ENCODE measurements at regions not wholly inside any gene's neighbourhood (a gene's known extent, or its start where the extent isn't known, plus 50 kb on each side); places are given as distances from the start of the nearest gene placed in this dataset.
A peak's percentile ranks its signal among the peaks of the same experiment; 100 is the strongest.

DNA sequence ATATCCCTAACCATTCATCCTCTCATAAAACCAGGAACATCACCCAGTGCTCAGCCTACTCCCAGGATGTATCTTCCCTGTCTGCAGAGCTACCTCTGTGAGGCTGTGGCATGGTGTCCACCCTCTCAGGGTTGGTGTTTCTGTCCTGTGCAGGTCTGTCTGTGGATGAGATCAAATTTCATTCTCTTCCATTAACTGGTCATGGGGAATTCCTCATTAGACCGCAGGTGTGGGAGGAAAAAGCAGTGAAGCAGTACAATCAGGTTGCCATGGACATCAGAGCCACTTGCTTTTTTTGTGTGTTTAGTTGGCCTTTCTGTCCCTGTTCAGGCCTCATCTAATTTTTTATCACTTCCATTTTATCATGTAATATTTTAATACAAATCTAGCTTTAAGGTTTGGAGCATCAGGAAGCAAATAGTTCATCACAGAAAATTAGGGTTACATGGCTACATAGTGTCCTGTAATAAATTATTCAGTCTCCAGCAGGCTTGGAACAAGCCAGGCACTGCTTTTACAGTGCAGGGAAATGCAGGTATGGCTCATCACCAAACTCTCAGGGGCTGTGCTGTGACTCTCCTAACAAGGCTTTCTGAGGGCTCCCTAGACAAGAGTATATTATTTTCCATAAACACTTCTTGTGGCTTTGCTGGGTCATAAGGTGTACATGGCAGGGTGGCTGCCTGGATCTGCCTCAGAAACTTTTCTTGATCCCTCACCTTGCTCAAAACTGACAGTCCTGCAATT, 594.9 kb upstream of the IGFBP3 start:
- H3K27me3 ChIP-seq (ENCODE audit: control insufficient read depth, insufficient read depth, low read length) = no peaks in the 10 kb centered on the region
- H3K4me1 ChIP-seq (ENCODE audit: control insufficient read depth in 2 of 3, insufficient read depth in 2 of 3, low read depth in 1 of 3, low read length in 3 of 3) = peaks cover 0 to 4% (median 0%) of the 10 kb centered on the region in 3 donors
- no peaks in the 10 kb centered on the region for H3K9me3 ChIP-seq (ENCODE audit: control insufficient read depth in 2 of 3, insufficient read depth in 1 of 3, low read length in 3 of 3)
- intact Hi-C loops (cut with DNase I) = no loop called here
- TF ChIP-seq, protein P1, sequence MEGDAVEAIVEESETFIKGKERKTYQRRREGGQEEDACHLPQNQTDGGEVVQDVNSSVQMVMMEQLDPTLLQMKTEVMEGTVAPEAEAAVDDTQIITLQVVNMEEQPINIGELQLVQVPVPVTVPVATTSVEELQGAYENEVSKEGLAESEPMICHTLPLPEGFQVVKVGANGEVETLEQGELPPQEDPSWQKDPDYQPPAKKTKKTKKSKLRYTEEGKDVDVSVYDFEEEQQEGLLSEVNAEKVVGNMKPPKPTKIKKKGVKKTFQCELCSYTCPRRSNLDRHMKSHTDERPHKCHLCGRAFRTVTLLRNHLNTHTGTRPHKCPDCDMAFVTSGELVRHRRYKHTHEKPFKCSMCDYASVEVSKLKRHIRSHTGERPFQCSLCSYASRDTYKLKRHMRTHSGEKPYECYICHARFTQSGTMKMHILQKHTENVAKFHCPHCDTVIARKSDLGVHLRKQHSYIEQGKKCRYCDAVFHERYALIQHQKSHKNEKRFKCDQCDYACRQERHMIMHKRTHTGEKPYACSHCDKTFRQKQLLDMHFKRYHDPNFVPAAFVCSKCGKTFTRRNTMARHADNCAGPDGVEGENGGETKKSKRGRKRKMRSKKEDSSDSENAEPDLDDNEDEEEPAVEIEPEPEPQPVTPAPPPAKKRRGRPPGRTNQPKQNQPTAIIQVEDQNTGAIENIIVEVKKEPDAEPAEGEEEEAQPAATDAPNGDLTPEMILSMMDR (IDR thresholded peaks at IDR 0.05; ENCODE audit: borderline replicate concordance, extremely low read depth, insufficient read depth) = no peak
- H3K36me3 ChIP-seq (ENCODE audit: control insufficient read depth in 2 of 3, insufficient read depth in 3 of 3, low read length in 3 of 3) = no peaks in the 10 kb centered on the region
- H3K27ac ChIP-seq (ENCODE audit: low read depth in 2 of 2, low read length in 2 of 2) = no peak overlapping the region
- no peak for FAIRE-seq
- no peak overlapping the region for H3K4me3 ChIP-seq (ENCODE audit: low read length in 3 of 3)
- no peak overlapping the region for H3K9ac ChIP-seq (ENCODE audit: low read length in 3 of 3)
- peak in 4 of 5 donors; percentile 67 to 94 (median 86) for DNase-seq

DNA sequence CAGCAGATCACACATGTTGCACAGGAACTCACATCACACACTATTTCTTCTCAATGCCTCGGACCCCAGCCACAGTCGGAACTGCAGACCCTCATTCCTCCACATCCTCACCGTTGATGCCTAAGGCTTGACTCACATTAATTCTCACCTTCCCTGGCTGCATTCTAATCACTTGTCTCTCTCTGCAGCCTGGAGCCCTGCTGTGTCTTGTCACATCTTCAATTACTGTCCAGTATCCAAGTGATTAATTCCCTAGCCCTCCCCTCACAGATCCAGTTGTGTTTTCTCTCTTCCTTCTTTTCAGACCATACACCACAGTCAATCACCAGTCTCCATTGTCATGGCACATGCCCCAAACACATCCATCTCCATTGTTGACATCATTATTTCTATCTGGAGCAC, 592.4 kb upstream of the IGFBP3 start:
- intact Hi-C loops (cut with DNase I) = no loop called here
- no peak overlapping the region for H3K9ac ChIP-seq (ENCODE audit: low read length in 3 of 3)

DNA sequence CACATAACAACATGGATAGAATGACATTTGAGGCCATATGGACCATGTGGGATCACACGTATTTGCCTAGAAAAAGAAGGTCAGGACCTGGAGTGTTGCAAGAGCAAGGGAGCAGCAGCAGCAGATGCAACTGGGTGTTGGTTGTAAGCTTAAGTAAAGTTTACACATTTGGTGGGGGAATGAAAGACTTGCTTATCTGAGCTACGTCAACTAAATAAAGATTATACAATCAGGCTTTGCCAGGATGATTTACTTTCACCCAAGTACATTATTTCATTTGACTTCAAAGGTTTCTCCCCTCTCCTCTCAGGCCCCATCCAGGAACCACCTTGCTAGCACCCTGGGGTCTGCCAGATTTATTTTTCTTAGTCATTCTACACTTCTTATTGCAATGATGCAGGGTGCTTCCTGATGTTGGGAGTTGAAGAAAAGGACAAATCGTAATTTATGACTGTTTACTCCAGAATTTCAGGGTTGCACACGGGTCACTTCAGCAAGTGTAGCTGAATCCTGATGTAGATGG, 591.9 kb upstream of the IGFBP3 start:
- DNase-seq (peak in 1 of 5 donors; percentile 61), FAIRE-seq (no peak)
- Histone ChIP-seq H3K4me3 (ENCODE audit: low read length in 3 of 3) (no peak overlapping the region), H3K27me3 (ENCODE audit: control insufficient read depth, insufficient read depth, low read length) (no peaks in the 10 kb centered on the region), H3K9me3 (ENCODE audit: control insufficient read depth in 2 of 3, insufficient read depth in 1 of 3, low read length in 3 of 3) (no peaks in the 10 kb centered on the region), H3K4me1 (ENCODE audit: control insufficient read depth in 2 of 3, insufficient read depth in 2 of 3, low read depth in 1 of 3, low read length in 3 of 3) (peaks cover 0 to 4% (median 0%) of the 10 kb centered on the region in 3 donors), H3K9ac (ENCODE audit: low read length in 3 of 3) (no peak overlapping the region), H3K27ac (ENCODE audit: low read depth in 2 of 2, low read length in 2 of 2) (no peak overlapping the region), H3K36me3 (ENCODE audit: control insufficient read depth in 2 of 3, insufficient read depth in 3 of 3, low read length in 3 of 3) (no peaks in the 10 kb centered on the region)
- TF ChIP-seq, protein P1 (IDR thresholded peaks at IDR 0.05; ENCODE audit: borderline replicate concordance, extremely low read depth, insufficient read depth) = no peak
- intact Hi-C loops (cut with DNase I) = no loop called here

More for the DNA sequence above, 592.4 kb upstream of the IGFBP3 start:
- Histone ChIP-seq H3K9me3 (ENCODE audit: control insufficient read depth in 2 of 3, insufficient read depth in 1 of 3, low read length in 3 of 3) (no peaks in the 10 kb centered on the region), H3K27ac (ENCODE audit: low read depth in 2 of 2, low read length in 2 of 2) (no peak overlapping the region), H3K27me3 (ENCODE audit: control insufficient read depth, insufficient read depth, low read length) (no peaks in the 10 kb centered on the region), H3K4me1 (ENCODE audit: control insufficient read depth in 2 of 3, insufficient read depth in 2 of 3, low read depth in 1 of 3, low read length in 3 of 3) (peaks cover 0 to 4% (median 0%) of the 10 kb centered on the region in 3 donors), H3K36me3 (ENCODE audit: control insufficient read depth in 2 of 3, insufficient read depth in 3 of 3, low read length in 3 of 3) (no peaks in the 10 kb centered on the region), H3K4me3 (ENCODE audit: low read length in 3 of 3) (no peak overlapping the region)
- TF ChIP-seq, protein P1 (IDR thresholded peaks at IDR 0.05; ENCODE audit: borderline replicate concordance, extremely low read depth, insufficient read depth) = no peak
- DNase-seq = peak in 4 of 5 donors; percentile 43 to 71 (median 58)
- no peak for FAIRE-seq
